ENCODE measurements at regions not wholly inside any gene's neighbourhood (a gene's known extent, or its start where the extent isn't known, plus 50 kb on each side); places are given as distances from the start of the nearest gene placed in this dataset.
"Not testable (repeated sequence)": the region's sequence is repeated elsewhere in the genome, so short reads cannot be mapped to it uniquely, and the experiment has no call there.

DNA sequence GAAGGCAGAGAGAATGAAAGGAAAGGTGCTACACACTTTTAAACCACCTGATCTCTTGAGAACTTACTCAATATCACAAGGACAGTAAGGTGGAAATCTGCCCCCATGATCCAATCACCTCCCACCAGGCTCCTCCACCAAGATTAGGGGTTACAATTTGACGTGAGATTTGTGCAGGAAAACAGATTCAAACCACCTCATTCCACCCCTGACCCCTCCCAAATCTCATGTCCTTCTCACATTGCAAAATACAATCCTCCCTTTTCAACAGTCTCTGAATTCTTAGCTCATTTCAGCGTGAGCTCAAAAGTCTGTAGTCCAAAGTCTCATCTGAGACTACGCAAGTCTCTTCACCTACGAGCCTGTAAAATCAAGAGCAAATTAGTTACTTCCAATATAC is 768.3 kb upstream of the COX7C start:
- DNase-seq = no peak

- no peak for DNase-seq
Observed at GRCh38 chr5:85865296-85865695, 752.4 kb upstream of the COX7C start.

GRCh38 chr5:85868070-85868469 is 749.7 kb upstream of the COX7C start:
- DNase-seq = no peak

- no peak for DNase-seq
Observed at GRCh38 chr5:85893996-85894395, 723.7 kb upstream of the COX7C start.

- no peak for DNase-seq
Observed at GRCh38 chr5:85896514-85896913, 721.2 kb upstream of the COX7C start.

DNA sequence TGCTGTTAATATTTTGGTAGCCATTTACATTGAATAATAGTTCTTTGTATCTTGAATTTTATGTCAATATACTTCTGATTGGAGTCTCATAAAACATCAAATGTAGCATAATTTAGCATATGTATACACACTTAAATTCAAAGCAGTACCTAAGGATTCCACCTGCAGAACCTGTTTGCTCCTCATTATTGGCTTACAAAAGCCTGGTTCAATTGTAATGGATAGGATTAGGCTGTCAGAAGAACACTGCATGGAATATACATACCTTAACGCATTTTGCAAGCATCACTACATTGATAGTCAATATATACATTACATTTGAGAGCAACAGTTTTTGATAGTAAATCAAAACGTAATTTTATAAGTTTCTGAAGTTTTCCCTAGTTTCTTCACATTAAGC is 711.3 kb upstream of the COX7C start:
- DNase-seq = no peak

- no peak for DNase-seq
Observed at GRCh38 chr5:85910335-85910734, 707.4 kb upstream of the COX7C start.

DNA sequence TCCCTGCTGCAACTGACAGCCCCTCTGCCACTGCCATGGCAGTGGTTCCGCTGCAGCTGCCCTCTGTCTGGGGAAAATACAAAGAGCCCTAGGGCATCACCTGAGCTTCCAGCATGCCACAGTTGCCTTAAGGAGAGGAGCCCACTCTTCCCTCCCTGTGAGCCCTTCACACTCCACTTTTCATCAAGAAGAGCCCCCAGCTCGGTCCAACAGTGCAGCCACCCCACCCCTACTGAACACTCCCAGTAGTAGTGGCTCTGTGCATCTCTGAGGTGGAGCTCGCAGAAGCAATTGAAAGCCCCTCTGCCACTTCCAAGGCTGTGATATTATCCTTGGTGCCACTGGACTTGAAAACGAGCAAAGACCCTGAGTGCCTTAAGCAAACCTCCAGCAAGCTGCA is 696.8 kb upstream of the COX7C start:
- DNase-seq = no peak

- DNase-seq = no peak
Observed at GRCh38 chr5:85921590-85921989, 696.2 kb upstream of the COX7C start.

DNA sequence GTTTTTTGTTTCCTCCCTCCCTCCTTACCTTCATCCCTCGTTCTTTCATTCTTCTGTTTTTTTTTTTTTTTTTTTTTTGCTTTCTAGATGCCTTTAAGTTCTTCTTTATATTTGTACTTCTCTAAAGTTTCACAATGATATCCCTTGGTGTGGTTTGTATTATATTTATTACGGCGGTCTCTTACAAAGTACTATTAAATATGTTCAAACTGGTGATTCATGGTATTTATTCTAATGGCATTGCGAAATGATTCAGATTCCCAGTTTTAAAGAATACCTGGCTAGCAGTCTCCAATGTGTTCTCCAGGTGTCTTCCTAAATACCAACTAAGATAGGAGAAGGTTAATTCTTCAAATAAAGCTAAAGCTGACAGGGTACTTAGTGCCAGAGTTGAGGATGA is 690.1 kb upstream of the COX7C start:
- DNase-seq = no peak

DNA sequence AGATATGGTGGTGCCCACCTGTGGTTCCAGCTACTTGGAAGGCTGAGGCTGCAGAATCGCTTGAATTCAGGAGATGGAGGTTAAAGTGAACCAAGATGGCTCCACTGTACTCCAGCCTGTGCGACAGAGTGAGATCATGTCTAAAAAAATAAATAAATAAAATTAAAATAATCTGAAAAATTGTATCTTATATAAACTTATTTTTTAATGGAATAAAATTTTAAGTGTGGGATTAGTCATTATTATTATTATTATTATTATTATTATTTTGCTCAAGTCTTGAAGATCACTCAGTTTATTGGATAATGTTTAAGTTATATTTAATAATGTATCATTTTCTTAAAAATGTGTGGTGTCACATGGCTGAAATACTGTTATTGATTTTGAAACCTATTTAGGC is 688.0 kb upstream of the COX7C start:
- DNase-seq = no peak

GRCh38 chr5:85931220-85931619 is 686.5 kb upstream of the COX7C start:
- DNase-seq = no peak

DNA sequence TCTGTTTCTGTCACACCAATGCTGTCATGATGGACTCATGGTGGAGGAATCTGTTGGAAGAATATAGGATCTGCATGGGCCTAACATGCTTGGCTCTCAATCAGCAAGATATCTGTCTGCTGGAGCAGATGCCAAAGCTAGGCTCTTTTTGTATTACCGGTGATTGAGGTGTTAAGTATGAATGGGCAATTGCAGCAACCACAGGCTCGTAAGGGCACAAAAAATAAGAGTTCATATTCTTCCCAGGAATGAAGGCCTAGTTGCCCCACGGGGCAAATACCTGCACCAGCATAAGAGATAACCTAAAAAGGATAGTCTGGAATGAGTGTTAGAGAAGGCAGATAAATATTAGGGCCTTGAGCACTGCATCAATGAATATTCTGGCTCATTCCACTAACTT is 679.5 kb upstream of the COX7C start:
- DNase-seq = no peak

- no peak for DNase-seq
Observed at GRCh38 chr5:85951707-85952210, 666.0 kb upstream of the COX7C start.

DNA sequence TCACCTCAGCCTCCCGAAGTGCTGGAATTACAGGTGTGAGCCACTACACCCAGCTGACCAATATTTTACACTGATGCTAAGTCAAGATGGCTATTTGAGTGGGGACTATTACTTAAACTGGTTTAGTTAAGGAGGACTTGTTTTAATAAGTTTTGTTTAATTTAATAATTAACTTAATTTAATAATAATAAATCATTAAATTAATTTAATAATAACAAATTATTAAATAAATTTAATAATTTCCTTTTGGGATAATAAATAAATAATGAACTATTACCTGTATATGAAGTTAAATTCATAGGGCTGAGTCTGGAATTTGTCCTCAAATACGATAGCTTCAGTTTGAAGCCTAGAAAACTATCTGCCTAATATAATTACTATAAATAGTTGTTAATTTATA is 665.1 kb upstream of the COX7C start:
- DNase-seq = no peak

DNA sequence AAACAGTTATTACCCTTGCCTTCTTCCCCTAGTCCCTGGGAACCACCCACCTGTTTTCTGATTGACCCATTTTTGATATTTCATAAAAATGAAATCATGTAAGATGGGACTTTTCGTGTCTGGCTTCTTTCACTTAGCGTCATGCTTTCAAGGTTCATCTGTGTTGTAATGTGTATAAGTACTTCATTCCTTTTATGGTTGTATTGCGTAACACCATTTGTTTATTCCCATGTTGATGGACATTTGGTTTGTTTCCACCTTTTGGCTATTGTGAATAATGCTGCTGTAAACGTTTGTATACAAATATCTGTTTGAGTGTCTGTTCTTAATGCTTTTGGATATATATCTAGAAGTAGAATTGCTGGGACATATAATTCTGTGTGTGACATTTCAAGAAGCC is 650.1 kb upstream of the COX7C start:
- no peak for DNase-seq

- no peak for DNase-seq
Observed at GRCh38 chr5:85972539-85972938, 645.2 kb upstream of the COX7C start.

DNA sequence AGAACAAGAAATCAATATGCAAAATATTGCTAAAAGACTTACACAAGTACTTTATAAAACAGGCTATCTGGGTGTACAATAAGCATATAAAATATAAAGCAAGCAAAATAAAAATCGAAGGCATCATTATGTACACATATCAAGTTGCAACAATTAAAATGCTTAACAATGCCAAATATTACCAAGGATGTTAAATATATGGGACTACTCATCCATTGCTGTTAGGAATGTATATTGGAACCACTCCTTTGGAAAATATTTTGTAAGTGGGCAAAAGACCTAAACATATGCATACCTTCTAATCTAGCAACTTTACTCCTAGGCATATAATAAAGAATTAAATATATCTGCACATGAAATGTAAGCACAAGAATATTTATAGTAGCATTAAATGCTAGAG is 632.6 kb upstream of the COX7C start:
- no peak for DNase-seq

GRCh38 chr5:85990998-85991397 is 626.7 kb upstream of the COX7C start:
- DNase-seq = no peak

DNA sequence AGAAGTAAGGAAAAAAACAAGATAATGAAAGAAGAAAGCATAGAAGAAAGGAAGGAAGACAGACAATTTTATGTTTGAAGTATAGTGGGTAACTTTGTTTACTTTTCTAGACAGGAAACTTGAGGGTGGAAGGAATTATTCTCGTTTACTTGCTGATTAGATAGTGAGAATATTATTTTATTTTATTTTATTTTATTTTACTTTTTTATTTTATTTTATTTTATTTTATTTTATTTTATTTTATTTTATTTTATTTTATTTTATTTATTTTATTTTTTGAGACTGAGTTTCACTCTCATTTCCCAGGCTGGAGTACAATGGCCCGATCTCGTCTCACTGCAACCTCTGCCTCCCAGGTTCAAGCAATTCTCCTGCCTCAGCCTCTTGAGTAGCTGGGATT is 623.1 kb upstream of the COX7C start:
- DNase-seq = not testable (repeated sequence)

DNA sequence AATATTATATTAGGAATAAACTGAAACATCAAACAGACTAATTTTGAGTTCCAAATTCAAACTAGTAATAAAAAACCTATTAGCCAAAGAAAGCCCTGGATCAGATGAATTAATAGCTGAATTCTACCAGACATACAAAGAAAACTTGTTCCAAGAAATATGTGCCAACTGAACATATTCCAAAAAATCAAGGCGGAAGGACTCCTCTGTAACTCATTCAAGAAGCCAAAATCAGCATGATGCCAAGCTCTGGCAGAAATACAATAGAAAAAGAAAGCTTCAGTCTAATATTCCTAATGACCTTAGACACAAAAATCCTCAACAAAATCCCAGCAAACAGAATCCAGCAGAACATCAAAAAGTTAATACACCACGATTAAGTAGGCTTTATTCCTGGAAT is 619.1 kb upstream of the COX7C start:
- no peak for DNase-seq

DNA sequence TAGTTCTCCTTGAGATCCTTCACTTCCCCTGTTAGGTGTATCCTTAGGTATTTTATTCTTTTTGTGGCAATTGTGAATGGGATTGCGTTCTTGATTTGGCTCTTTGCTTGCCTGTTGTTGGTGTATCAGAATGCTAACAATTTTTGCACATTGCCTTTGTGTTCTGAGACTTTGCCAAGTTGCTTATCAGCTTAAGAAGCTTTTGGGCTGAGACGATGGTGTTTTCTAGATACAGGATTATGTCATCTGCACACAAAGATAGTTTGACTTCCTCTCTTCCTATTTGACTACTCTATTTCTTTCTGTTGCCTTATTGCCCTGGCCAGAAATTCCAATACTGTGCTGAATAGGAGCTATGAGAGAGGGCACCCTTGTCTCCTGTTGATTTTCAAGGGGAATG is 609.4 kb upstream of the COX7C start:
- DNase-seq = no peak

- no peak for DNase-seq
Observed at GRCh38 chr5:86008704-86009103, 609.0 kb upstream of the COX7C start.

DNA sequence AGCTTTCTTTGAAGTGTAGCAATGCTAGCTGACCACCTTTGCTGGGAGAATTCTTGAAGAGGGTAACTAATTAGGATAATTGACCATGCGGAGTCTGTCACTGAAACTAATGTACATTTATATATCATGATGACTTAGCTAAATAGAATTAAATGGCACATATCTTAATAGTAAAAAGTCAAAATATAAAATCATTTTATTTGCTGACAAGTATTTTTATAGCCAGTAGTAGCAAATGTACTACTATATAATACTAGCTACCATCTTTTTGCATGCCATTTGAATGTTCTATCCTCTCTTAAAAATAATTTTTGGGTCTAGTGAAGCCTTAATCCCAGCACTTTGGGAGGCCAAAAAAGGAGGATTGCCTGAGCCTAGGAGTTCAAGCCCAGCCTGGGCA is 605.8 kb upstream of the COX7C start:
- no peak for DNase-seq

- no peak for DNase-seq
Observed at GRCh38 chr5:86029308-86029707, 588.4 kb upstream of the COX7C start.

DNA sequence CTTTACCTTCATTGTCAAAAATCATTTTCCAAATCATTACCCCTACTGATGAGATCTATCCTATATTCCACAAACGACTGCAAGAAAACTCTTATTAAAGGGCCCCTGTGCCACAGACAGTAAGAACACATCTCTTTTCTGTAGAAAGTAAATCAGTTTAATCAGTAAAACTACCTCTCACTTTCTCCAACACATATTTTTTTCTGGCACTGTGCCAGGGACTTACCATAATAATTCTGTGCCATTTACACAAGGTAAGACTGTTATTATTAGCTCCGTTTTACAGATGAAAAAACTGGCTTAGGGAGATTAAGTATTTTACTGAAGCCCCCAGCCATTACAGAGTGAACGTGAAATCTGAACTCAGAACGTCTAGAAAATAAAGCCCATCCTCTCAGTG is 587.0 kb upstream of the COX7C start:
- no peak for DNase-seq

All from occipital lobe (tissue), 1 donor.